ENCODE measurements at regions not wholly inside any gene's neighbourhood (a gene's known extent, or its start where the extent isn't known, plus 50 kb on each side); places are given as distances from the start of the nearest gene placed in this dataset.

DNA sequence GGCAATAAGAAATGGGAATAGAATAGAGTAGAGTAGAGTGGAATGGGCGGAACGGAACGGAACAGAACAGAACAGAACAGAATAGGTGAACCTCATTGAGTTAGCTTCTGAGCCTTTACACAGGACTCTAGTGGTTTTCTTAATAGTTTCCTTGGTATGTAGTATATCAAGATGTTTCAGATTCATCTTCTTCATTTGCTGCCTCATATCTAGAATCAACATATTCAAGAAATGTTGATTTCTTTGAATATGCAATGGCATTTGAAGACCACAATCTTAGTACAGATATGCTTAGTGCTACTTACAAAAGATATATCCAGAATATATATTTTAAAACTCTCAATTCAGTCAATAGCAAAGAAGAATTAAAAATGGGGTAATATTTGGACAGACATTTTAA lies 133.8 kb downstream of the TSEN15 start:
- TF ChIP-seq, protein P1, sequence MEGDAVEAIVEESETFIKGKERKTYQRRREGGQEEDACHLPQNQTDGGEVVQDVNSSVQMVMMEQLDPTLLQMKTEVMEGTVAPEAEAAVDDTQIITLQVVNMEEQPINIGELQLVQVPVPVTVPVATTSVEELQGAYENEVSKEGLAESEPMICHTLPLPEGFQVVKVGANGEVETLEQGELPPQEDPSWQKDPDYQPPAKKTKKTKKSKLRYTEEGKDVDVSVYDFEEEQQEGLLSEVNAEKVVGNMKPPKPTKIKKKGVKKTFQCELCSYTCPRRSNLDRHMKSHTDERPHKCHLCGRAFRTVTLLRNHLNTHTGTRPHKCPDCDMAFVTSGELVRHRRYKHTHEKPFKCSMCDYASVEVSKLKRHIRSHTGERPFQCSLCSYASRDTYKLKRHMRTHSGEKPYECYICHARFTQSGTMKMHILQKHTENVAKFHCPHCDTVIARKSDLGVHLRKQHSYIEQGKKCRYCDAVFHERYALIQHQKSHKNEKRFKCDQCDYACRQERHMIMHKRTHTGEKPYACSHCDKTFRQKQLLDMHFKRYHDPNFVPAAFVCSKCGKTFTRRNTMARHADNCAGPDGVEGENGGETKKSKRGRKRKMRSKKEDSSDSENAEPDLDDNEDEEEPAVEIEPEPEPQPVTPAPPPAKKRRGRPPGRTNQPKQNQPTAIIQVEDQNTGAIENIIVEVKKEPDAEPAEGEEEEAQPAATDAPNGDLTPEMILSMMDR (IDR thresholded peaks at IDR 0.05) = no peak
- TF ChIP-seq POLR2A (IDR thresholded peaks at IDR 0.05) (no peak), POLR2AphosphoS5 (IDR thresholded peaks at IDR 0.05) (no peak)

All from prostate gland (tissue), 2 donors.